GM12892 (cell line): ENCODE measurements at regions not wholly inside any gene's neighbourhood (a gene's known extent, or its start where the extent isn't known, plus 50 kb on each side); places are given as distances from the start of the nearest gene placed in this dataset.

Source experiments
- POLR2A ChIP-seq: IDR thresholded peaks from 2 replicates; pipeline ENCODE4 v1.6.1; 2011; ENCODE audit warnings: low read depth, low read length, control low read depth
- POLR2AphosphoS5 ChIP-seq: IDR thresholded peaks from 2 replicates; pipeline ENCODE4 v1.6.1; 2011; ENCODE audit warnings: low read depth, low read length, control low read depth
- TAF1 ChIP-seq: IDR thresholded peaks from 2 replicates; pipeline ENCODE4 v1.6.1; 2011; ENCODE audit warnings: low read depth, mild to moderate bottlenecking, control low read depth, low read length, borderline replicate concordance

- no peak for TF ChIP-seq POLR2AphosphoS5
- TF ChIP-seq POLR2A = no peak
- no peak for TF ChIP-seq TAF1
These were observed 1446.0 kb downstream of the FSTL5 start for GRCh38 chr4:160717848-160718247.
